ENCODE measurements at regions not wholly inside any gene's neighbourhood (a gene's known extent, or its start where the extent isn't known, plus 50 kb on each side); places are given as distances from the start of the nearest gene placed in this dataset.

DNA sequence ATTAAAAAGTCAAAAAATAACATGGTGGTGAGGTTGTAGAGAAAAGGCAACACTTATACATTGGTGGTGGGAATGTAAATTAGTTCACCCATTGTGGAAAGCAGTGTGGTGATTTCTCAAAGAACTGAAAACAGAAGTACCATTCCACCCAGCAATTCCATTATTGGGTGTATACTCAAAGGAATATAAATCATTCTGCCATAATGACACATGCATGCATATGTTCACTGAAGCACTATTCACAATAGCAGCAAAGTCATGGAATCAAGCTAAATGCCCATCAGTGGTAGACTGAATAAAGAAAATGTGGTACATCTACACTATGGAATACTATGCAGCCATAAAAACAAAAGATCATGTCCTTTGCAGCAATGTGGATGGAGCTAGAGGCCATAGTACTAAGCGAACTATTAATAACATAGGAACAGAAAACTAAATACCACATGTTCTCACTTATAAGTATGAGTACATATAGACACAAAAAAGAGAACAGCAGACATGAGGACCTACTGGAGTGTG is 66.1 kb upstream of the MKLN1 start:
- Histone ChIP-seq H3K27me3 (ENCODE audit: control insufficient read depth in 2 of 2, insufficient read depth in 1 of 2, low read length in 1 of 2) (no peaks in the 10 kb centered on the region), H3K4me1 (ENCODE audit: control insufficient read depth in 2 of 2, insufficient read depth in 2 of 2, low read length in 2 of 2) (no peaks in the 10 kb centered on the region), H3K4me3 (ENCODE audit: low read length in 2 of 2) (no peak overlapping the region), H3K27ac (ENCODE audit: low read depth in 1 of 2, low read length in 1 of 2) (no peak overlapping the region), H3K9me3 (ENCODE audit: control insufficient read depth in 2 of 2, insufficient read depth in 1 of 2, low read length in 1 of 2) (no peaks in the 10 kb centered on the region), H3K36me3 (ENCODE audit: control insufficient read depth in 2 of 2, insufficient read depth in 2 of 2, low read length in 1 of 2) (no peaks in the 10 kb centered on the region)
- WGBS = 100% methylated on average over 1 of the region's 1 CpG
- DNase-seq (ENCODE audit: low read depth in 6 of 9, low spot score in 9 of 9) = no peak

DNA sequence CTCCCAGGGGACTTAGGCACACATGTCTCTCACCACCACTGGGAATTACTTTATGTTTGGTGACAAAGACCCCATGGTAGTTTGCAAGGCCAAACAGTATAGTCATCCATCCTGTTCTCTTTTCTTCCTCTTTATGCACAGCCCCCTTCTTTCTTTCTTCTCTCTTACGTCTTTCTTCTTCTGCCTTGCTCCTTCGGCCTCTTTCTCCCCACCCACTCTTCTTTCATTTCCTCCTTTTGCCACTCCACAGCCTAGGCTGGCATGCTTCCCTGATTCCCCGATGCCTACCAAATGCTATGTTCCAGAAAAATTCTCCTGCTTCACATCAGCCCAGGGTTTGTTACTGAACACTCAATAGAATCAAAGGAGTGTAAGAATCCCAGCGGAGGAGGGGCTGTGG is 62.4 kb upstream of the MKLN1 start:
- WGBS = 83% methylated on average over 4 of the region's 4 CpGs
- no peaks in the 10 kb centered on the region for H3K36me3 ChIP-seq (ENCODE audit: control insufficient read depth in 2 of 2, insufficient read depth in 2 of 2, low read length in 1 of 2)
- no peaks in the 10 kb centered on the region for H3K27me3 ChIP-seq (ENCODE audit: control insufficient read depth in 2 of 2, insufficient read depth in 1 of 2, low read length in 1 of 2)
- H3K9me3 ChIP-seq (ENCODE audit: control insufficient read depth in 2 of 2, insufficient read depth in 1 of 2, low read length in 1 of 2) = no peaks in the 10 kb centered on the region
- no peak overlapping the region for H3K27ac ChIP-seq (ENCODE audit: low read depth in 1 of 2, low read length in 1 of 2)
- DNase-seq (ENCODE audit: low read depth in 6 of 9, low spot score in 9 of 9) = no peak
- H3K4me3 ChIP-seq (ENCODE audit: low read length in 2 of 2) = no peak overlapping the region
- no peaks in the 10 kb centered on the region for H3K4me1 ChIP-seq (ENCODE audit: control insufficient read depth in 2 of 2, insufficient read depth in 2 of 2, low read length in 2 of 2)

DNA sequence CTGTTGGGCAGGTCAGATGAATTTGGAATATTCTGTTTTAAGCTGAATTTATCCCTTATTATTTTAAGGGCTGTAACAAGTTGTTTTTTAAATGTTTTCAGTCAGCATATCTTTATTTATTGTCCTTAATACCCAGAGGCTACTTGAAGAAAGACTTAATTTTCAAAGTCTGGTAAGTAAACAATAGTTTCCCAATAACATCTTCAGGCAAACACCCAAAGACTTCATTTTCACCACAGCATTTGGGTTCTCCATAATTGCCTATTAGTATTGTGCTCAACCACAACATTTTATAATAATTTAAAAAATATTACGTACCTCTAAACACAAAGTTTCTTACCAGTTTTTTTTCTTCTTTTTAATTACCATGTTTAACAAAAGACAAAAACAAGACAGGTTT is 60.0 kb upstream of the MKLN1 start:
- DNase-seq (ENCODE audit: low read depth in 6 of 9, low spot score in 9 of 9) = no peak
- no peaks in the 10 kb centered on the region for H3K36me3 ChIP-seq (ENCODE audit: control insufficient read depth in 2 of 2, insufficient read depth in 2 of 2, low read length in 1 of 2)
- 98% methylated on average over 1 of the region's 1 CpG for WGBS
- no peaks in the 10 kb centered on the region for H3K9me3 ChIP-seq (ENCODE audit: control insufficient read depth in 2 of 2, insufficient read depth in 1 of 2, low read length in 1 of 2)
- no peaks in the 10 kb centered on the region for H3K27me3 ChIP-seq (ENCODE audit: control insufficient read depth in 2 of 2, insufficient read depth in 1 of 2, low read length in 1 of 2)
- H3K27ac ChIP-seq (ENCODE audit: low read depth in 1 of 2, low read length in 1 of 2) = no peak overlapping the region
- H3K4me1 ChIP-seq (ENCODE audit: control insufficient read depth in 2 of 2, insufficient read depth in 2 of 2, low read length in 2 of 2) = no peaks in the 10 kb centered on the region
- no peak overlapping the region for H3K4me3 ChIP-seq (ENCODE audit: low read length in 2 of 2)

DNA sequence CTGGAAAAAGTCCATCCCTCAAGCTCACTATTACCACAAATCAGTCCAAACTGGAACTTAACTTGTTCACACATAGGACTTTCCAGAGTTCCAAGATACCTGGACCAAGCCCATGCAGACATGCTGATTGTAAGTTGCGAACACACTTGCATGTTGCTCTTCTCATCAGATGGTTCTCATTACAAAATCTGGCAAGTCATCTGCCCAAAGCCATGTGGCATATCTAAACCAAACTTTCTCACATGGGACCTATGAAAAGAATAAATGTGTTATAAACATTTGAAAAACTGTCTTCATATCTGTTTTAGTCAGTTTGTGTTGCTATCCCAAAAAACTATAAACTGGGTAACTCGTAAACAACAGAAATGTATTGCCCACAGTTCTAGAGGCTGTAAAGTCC is 58.8 kb upstream of the MKLN1 start:
- H3K27ac ChIP-seq (ENCODE audit: low read depth in 1 of 2, low read length in 1 of 2) = no peak overlapping the region
- H3K27me3 ChIP-seq (ENCODE audit: control insufficient read depth in 2 of 2, insufficient read depth in 1 of 2, low read length in 1 of 2) = no peaks in the 10 kb centered on the region
- H3K4me1 ChIP-seq (ENCODE audit: control insufficient read depth in 2 of 2, insufficient read depth in 2 of 2, low read length in 2 of 2) = no peaks in the 10 kb centered on the region
- 69% methylated on average over 2 of the region's 2 CpGs for WGBS
- H3K4me3 ChIP-seq (ENCODE audit: low read length in 2 of 2) = no peak overlapping the region
- no peaks in the 10 kb centered on the region for H3K36me3 ChIP-seq (ENCODE audit: control insufficient read depth in 2 of 2, insufficient read depth in 2 of 2, low read length in 1 of 2)
- H3K9me3 ChIP-seq (ENCODE audit: control insufficient read depth in 2 of 2, insufficient read depth in 1 of 2, low read length in 1 of 2) = no peaks in the 10 kb centered on the region
- DNase-seq (ENCODE audit: low read depth in 6 of 9, low spot score in 9 of 9) = no peak

DNA sequence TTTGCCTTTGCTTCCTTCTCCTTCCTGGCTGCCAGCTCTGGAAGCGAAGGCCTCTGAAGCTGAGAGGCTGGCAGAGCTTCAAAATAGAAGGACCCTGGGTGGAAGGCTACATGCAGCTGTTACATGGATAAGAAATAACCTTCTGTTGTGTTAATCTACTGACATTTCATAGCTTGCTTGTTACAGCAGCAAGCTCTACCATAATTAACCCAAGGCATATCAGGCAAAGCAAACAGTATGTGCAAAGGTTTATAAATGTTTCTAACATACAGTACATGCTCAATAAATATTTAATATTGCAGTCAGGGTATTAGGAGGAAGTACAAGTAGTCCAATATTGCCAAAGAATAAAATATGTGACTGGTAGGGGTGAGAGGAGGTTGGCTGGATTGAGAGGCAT is 55.6 kb upstream of the MKLN1 start:
- H3K27ac ChIP-seq (ENCODE audit: low read depth in 1 of 2, low read length in 1 of 2) = no peak overlapping the region
- H3K27me3 ChIP-seq (ENCODE audit: control insufficient read depth in 2 of 2, insufficient read depth in 1 of 2, low read length in 1 of 2) = no peaks in the 10 kb centered on the region
- no peak overlapping the region for H3K4me3 ChIP-seq (ENCODE audit: low read length in 2 of 2)
- no peaks in the 10 kb centered on the region for H3K4me1 ChIP-seq (ENCODE audit: control insufficient read depth in 2 of 2, insufficient read depth in 2 of 2, low read length in 2 of 2)
- no peaks in the 10 kb centered on the region for H3K36me3 ChIP-seq (ENCODE audit: control insufficient read depth in 2 of 2, insufficient read depth in 2 of 2, low read length in 1 of 2)
- no peak for DNase-seq (ENCODE audit: low read depth in 6 of 9, low spot score in 9 of 9)
- no peaks in the 10 kb centered on the region for H3K9me3 ChIP-seq (ENCODE audit: control insufficient read depth in 2 of 2, insufficient read depth in 1 of 2, low read length in 1 of 2)
- WGBS = 94% methylated on average over 1 of the region's 1 CpG

DNA sequence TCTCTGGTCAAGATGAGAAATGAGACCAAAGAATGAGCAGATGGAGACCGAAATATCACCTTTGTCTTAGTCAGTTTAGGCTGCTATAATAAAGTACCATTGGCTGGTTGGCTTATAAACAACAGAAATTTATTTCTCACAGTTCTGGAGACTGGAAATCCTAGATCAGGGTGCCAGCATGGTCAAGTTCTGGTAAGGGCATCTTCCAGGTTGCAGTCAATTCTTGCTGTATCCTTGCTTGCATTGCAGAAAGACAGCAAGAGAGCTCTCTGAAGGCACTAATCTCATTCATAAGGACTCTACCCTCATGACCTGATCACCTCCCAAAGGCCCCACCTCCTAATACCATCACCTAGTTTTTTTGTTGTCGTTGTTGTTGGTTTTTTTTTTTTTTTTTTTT is 52.7 kb upstream of the MKLN1 start:
- H3K36me3 ChIP-seq (ENCODE audit: control insufficient read depth in 2 of 2, insufficient read depth in 2 of 2, low read length in 1 of 2) = no peaks in the 10 kb centered on the region
- DNase-seq (ENCODE audit: low read depth in 6 of 9, low spot score in 9 of 9) = no peak
- H3K9me3 ChIP-seq (ENCODE audit: control insufficient read depth in 2 of 2, insufficient read depth in 1 of 2, low read length in 1 of 2) = no peaks in the 10 kb centered on the region
- no peaks in the 10 kb centered on the region for H3K27me3 ChIP-seq (ENCODE audit: control insufficient read depth in 2 of 2, insufficient read depth in 1 of 2, low read length in 1 of 2)
- no peak overlapping the region for H3K4me3 ChIP-seq (ENCODE audit: low read length in 2 of 2)
- H3K27ac ChIP-seq (ENCODE audit: low read depth in 1 of 2, low read length in 1 of 2) = no peak overlapping the region
- H3K4me1 ChIP-seq (ENCODE audit: control insufficient read depth in 2 of 2, insufficient read depth in 2 of 2, low read length in 2 of 2) = no peaks in the 10 kb centered on the region
- WGBS = 99% methylated on average over 2 of the region's 2 CpGs

DNA sequence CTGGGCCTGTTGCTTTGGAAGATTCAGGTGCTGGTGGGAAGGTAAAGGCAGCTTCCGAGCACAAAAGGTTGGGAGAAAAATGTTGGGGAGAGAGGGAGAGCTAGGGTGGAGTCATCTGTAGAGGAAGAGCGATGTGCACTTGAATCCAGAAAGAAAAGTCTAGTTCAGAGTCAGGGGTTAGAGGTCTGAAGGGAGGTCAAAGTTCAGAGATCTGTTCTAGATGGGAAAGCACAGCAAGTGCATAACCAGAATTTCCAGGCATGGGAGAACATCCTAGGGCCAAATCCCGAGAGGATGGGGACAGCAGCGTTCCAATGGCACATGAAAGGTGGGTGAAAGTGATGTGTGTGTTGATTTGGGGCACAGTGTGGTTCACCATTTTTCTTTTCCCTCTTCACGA is 51.5 kb upstream of the MKLN1 start:
- no peaks in the 10 kb centered on the region for H3K36me3 ChIP-seq (ENCODE audit: control insufficient read depth in 2 of 2, insufficient read depth in 2 of 2, low read length in 1 of 2)
- H3K4me3 ChIP-seq (ENCODE audit: low read length in 2 of 2) = no peak overlapping the region
- WGBS = 94% methylated on average over 5 of the region's 5 CpGs
- H3K4me1 ChIP-seq (ENCODE audit: control insufficient read depth in 2 of 2, insufficient read depth in 2 of 2, low read length in 2 of 2) = no peaks in the 10 kb centered on the region
- no peak overlapping the region for H3K27ac ChIP-seq (ENCODE audit: low read depth in 1 of 2, low read length in 1 of 2)
- H3K9me3 ChIP-seq (ENCODE audit: control insufficient read depth in 2 of 2, insufficient read depth in 1 of 2, low read length in 1 of 2) = no peaks in the 10 kb centered on the region
- no peak for DNase-seq (ENCODE audit: low read depth in 6 of 9, low spot score in 9 of 9)
- H3K27me3 ChIP-seq (ENCODE audit: control insufficient read depth in 2 of 2, insufficient read depth in 1 of 2, low read length in 1 of 2) = no peaks in the 10 kb centered on the region

DNA sequence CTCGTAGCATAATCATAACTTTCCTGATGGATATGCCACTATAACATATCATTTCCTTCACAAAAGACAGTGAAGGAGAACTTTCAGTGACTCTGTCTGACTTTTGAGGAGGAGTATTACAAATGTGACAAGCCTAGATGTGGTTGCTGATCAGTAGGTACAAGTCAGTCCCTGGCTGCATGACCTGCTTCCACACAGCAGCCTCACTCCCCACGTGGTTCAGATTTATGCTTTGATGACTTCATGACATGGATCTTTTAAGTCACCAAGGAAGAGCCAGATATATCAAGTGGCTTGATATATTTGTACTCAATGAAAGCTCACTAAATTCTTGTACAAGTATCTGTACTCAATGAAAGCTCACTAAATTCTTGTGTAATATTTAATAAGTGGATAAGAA is 50.9 kb upstream of the MKLN1 start:
- no peak for DNase-seq (ENCODE audit: low read depth in 6 of 9, low spot score in 9 of 9)
- no peaks in the 10 kb centered on the region for H3K4me1 ChIP-seq (ENCODE audit: control insufficient read depth in 2 of 2, insufficient read depth in 2 of 2, low read length in 2 of 2)
- H3K27ac ChIP-seq (ENCODE audit: low read depth in 1 of 2, low read length in 1 of 2) = no peak overlapping the region
- H3K36me3 ChIP-seq (ENCODE audit: control insufficient read depth in 2 of 2, insufficient read depth in 2 of 2, low read length in 1 of 2) = no peaks in the 10 kb centered on the region
- no peaks in the 10 kb centered on the region for H3K9me3 ChIP-seq (ENCODE audit: control insufficient read depth in 2 of 2, insufficient read depth in 1 of 2, low read length in 1 of 2)
- WGBS = 84% methylated on average over 2 of the region's 2 CpGs
- no peak overlapping the region for H3K4me3 ChIP-seq (ENCODE audit: low read length in 2 of 2)
- no peaks in the 10 kb centered on the region for H3K27me3 ChIP-seq (ENCODE audit: control insufficient read depth in 2 of 2, insufficient read depth in 1 of 2, low read length in 1 of 2)
